MM.1S (cell line): ENCODE measurements at regions not wholly inside any gene's neighbourhood (a gene's known extent, or its start where the extent isn't known, plus 50 kb on each side); places are given as distances from the start of the nearest gene placed in this dataset.

Source experiments
- DNase-seq: peaks from one replicate; pipeline ENCODE4 v3.0.0-alpha.2; 2015
- H2AFZ ChIP-seq: fragments of 300-600 bp; sonication (generic); 2 replicates; pipeline ENCODE4 v1.6.0; 2016; ENCODE audit warnings: antibody characterized with exemption, low read length
- H3F3A ChIP-seq: fragments of 300-600 bp; sonication (generic); 2 replicates; pipeline ENCODE4 v1.6.1; 2016; ENCODE audit warnings: mild to moderate bottlenecking, antibody characterized with exemption, low read length, moderate library complexity, mixed read lengths; ENCODE audit not compliant: insufficient read depth
- H3K27ac ChIP-seq: fragments of 300-600 bp; sonication (generic); 2 replicates; pipeline ENCODE4 v1.5.1; 2016; ENCODE audit warnings: mild to moderate bottlenecking, low read length
- H3K27me3 ChIP-seq: fragments of 300-600 bp; sonication (generic); replicated peaks from 2 replicates; pipeline ENCODE4 v1.6.0; 2016; ENCODE audit warnings: low read length; ENCODE audit not compliant: insufficient read depth
- H3K36me3 ChIP-seq: fragments of 300-600 bp; sonication (generic); replicated peaks from 2 replicates; pipeline ENCODE4 v1.6.1; 2016; ENCODE audit warnings: mild to moderate bottlenecking, low read length, mixed read lengths; ENCODE audit not compliant: insufficient read depth
- H3K4me1 ChIP-seq: fragments of 300-600 bp; sonication (generic); 2 replicates; pipeline ENCODE4 v1.6.1; 2016; ENCODE audit warnings: low read length, mixed read lengths
- H3K4me2 ChIP-seq: fragments of 300-600 bp; sonication (generic); 2 replicates; pipeline ENCODE4 v1.6.0; 2016; ENCODE audit warnings: low read depth, low read length
- H3K4me3 ChIP-seq: fragments of 300-600 bp; sonication (generic); 2 replicates; pipeline ENCODE4 v1.5.1; 2016; ENCODE audit warnings: low read length, mixed read lengths
- H3K79me2 ChIP-seq: fragments of 300-600 bp; sonication (generic); 2 replicates; pipeline ENCODE4 v1.6.1; 2016; ENCODE audit warnings: mixed run types, low read length, mixed read lengths
- H3K9ac ChIP-seq: fragments of 300-600 bp; sonication (generic); 2 replicates; pipeline ENCODE4 v1.6.1; 2016; ENCODE audit warnings: low read length, mixed read lengths
- H3K9me2 ChIP-seq: fragments of 300-600 bp; sonication (generic); replicated peaks from 2 replicates; pipeline ENCODE4 v1.6.1; 2016; ENCODE audit warnings: mild to moderate bottlenecking, low read length, mixed read lengths; ENCODE audit not compliant: insufficient read depth
- H3K9me3 ChIP-seq: fragments of 300-600 bp; sonication (generic); replicated peaks from 2 replicates; pipeline ENCODE4 v1.6.1; 2016; ENCODE audit warnings: mild to moderate bottlenecking, low read length, mixed read lengths; ENCODE audit not compliant: insufficient read depth
- H4K20me1 ChIP-seq: fragments of 300-600 bp; sonication (generic); 2 replicates; pipeline ENCODE4 v1.6.1; 2016; ENCODE audit warnings: mild to moderate bottlenecking, low read length, moderate library complexity, mixed read lengths; ENCODE audit not compliant: insufficient read depth
- EZH2 ChIP-seq: fragments of 300-600 bp; sonication (generic); optimal IDR thresholded peaks from 2 replicates; pipeline ENCODE3; 2017; ENCODE audit warnings: low read depth, mild to moderate bottlenecking, antibody characterized with exemption, low read length, mixed read lengths
- EZH2phosphoT487 ChIP-seq: fragments of 300-600 bp; sonication (generic); IDR thresholded peaks from 2 replicates; pipeline ENCODE4 v1.6.1; 2018; ENCODE audit warnings: antibody characterized with exemption, low read length
- TF ChIP-seq, protein P1 (sequence below): fragments of 300-600 bp; sonication (generic); IDR thresholded peaks from 2 replicates; pipeline ENCODE4 v1.5.1; 2016; ENCODE audit warnings: antibody characterized with exemption, low read length, mixed read lengths

DNA sequence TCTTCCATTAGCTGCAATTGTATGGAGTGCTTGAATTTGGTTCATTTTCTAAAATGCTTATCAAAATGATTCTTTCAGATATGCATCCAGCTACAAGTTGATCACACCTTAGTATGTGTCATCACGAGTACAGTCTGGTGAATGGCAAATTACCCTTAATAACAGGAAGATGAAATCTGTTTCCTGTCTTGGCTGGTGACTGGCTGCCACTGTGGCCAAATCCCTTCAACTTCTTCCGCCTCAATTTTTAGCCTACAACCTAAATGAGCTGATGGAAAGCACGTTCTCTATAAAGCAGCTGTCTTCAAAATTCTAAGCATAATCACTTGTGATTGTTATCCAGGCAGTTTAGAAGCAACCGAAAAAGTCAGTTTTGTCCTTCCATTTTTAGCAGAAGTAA is 387.1 kb upstream of the NECTIN3 start:
- no peaks in the 10 kb centered on the region for H3K9me3 ChIP-seq
- H3K79me2 ChIP-seq, result no peaks in the 10 kb centered on the region
- no peak overlapping the region for H2AFZ ChIP-seq
- no peaks in the 10 kb centered on the region for H3K4me1 ChIP-seq
- no peaks in the 10 kb centered on the region for H4K20me1 ChIP-seq
- no peak overlapping the region for H3K27ac ChIP-seq
- TF ChIP-seq, protein P1, sequence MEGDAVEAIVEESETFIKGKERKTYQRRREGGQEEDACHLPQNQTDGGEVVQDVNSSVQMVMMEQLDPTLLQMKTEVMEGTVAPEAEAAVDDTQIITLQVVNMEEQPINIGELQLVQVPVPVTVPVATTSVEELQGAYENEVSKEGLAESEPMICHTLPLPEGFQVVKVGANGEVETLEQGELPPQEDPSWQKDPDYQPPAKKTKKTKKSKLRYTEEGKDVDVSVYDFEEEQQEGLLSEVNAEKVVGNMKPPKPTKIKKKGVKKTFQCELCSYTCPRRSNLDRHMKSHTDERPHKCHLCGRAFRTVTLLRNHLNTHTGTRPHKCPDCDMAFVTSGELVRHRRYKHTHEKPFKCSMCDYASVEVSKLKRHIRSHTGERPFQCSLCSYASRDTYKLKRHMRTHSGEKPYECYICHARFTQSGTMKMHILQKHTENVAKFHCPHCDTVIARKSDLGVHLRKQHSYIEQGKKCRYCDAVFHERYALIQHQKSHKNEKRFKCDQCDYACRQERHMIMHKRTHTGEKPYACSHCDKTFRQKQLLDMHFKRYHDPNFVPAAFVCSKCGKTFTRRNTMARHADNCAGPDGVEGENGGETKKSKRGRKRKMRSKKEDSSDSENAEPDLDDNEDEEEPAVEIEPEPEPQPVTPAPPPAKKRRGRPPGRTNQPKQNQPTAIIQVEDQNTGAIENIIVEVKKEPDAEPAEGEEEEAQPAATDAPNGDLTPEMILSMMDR, result no peak
- TF ChIP-seq EZH2 (no peak), EZH2phosphoT487 (no peak)
- H3K27me3 ChIP-seq, result no peaks in the 10 kb centered on the region
- no peak overlapping the region for H3K4me2 ChIP-seq
- no peak for DNase-seq
- H3K36me3 ChIP-seq, result no peaks in the 10 kb centered on the region
- H3K9ac ChIP-seq, result no peak overlapping the region
- no peaks in the 10 kb centered on the region for H3F3A ChIP-seq
- H3K4me3 ChIP-seq, result no peak overlapping the region
- H3K9me2 ChIP-seq, result no peaks in the 10 kb centered on the region

DNA sequence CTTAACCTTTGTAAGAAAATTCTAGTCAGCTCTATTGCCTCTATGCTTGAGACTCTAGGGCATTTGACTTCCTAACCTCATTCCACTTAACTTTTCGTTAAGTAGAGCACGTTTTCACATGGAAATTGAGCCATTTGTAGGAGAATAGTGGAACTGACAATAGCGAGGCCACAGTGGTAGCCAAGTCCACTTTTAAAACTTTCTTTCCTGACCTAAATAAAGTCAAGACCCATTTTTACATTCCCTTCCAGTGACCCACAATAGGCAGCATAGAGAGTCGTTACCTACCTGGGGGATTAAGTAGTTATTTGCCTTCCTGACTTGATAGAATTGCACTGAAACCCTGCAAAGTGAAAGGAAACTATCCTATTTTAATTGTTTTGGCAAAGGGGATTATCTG is 386.0 kb upstream of the NECTIN3 start:
- TF ChIP-seq EZH2phosphoT487 (no peak), EZH2 (no peak)
- TF ChIP-seq, protein P1, result no peak
- H3K27ac ChIP-seq, result no peak overlapping the region
- no peaks in the 10 kb centered on the region for H3K79me2 ChIP-seq
- H3K4me2 ChIP-seq, result no peak overlapping the region
- DNase-seq, result no peak
- no peaks in the 10 kb centered on the region for H3K36me3 ChIP-seq
- no peak overlapping the region for H2AFZ ChIP-seq
- no peak overlapping the region for H3K4me3 ChIP-seq
- H3K9me3 ChIP-seq, result no peaks in the 10 kb centered on the region
- H3F3A ChIP-seq, result no peaks in the 10 kb centered on the region
- no peaks in the 10 kb centered on the region for H3K27me3 ChIP-seq
- no peaks in the 10 kb centered on the region for H4K20me1 ChIP-seq
- H3K9me2 ChIP-seq, result no peaks in the 10 kb centered on the region
- H3K4me1 ChIP-seq, result no peaks in the 10 kb centered on the region
- H3K9ac ChIP-seq, result no peak overlapping the region

DNA sequence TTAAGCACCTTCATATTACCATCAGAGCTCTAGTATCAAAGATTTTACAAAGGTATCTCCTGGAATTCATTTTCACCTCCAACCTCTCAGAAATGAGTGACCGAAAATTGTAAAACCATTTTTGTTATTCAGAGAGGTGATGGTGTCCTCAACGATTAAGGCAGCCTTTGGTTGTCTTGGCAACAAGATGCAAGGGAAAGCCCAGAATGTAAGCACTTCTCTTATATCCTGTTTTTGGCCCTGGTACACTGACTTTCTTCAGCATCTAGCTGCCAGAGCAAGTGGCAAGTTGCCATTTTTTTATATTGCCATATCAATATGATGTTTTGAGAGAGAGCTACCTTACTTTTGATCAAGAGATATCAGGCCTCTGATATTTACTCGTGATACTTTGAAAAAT is 384.9 kb upstream of the NECTIN3 start:
- no peaks in the 10 kb centered on the region for H3K79me2 ChIP-seq
- DNase-seq, result no peak
- no peaks in the 10 kb centered on the region for H3K27me3 ChIP-seq
- no peaks in the 10 kb centered on the region for H3K9me2 ChIP-seq
- TF ChIP-seq, protein P1, result no peak
- TF ChIP-seq EZH2, result no peak
- TF ChIP-seq EZH2phosphoT487, result no peak
- H3K27ac ChIP-seq, result no peak overlapping the region
- no peaks in the 10 kb centered on the region for H3F3A ChIP-seq
- H3K4me1 ChIP-seq, result no peaks in the 10 kb centered on the region
- H3K4me3 ChIP-seq, result no peak overlapping the region
- H3K9me3 ChIP-seq, result no peaks in the 10 kb centered on the region
- no peak overlapping the region for H2AFZ ChIP-seq
- no peak overlapping the region for H3K4me2 ChIP-seq
- H4K20me1 ChIP-seq, result no peaks in the 10 kb centered on the region
- no peaks in the 10 kb centered on the region for H3K36me3 ChIP-seq
- no peak overlapping the region for H3K9ac ChIP-seq

DNA sequence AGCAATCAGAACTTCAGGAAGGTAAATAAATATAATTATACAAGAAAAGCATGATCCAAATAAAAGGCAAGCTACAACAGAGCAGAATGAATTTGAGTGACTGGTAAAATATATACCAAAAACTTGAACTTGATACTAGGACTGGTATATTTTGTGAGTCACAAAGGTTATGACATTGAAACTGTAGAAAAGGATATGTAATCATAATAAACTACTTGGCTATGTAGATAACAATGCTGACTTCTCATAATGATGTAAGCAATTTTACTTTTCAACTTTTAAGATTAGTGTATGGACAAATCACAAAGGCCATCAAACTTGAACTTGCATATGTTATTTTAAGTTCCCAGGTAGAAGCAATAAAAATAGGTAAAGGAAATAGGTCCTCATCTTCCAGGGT is 384.5 kb upstream of the NECTIN3 start:
- Histone ChIP-seq H3K79me2 (no peaks in the 10 kb centered on the region), H3K36me3 (no peaks in the 10 kb centered on the region), H3K4me3 (no peak overlapping the region), H4K20me1 (no peaks in the 10 kb centered on the region), H3K27me3 (no peaks in the 10 kb centered on the region), H2AFZ (no peak overlapping the region), H3K4me2 (no peak overlapping the region), H3K4me1 (no peaks in the 10 kb centered on the region), H3F3A (no peaks in the 10 kb centered on the region), H3K9ac (no peak overlapping the region), H3K9me3 (no peaks in the 10 kb centered on the region), H3K9me2 (no peaks in the 10 kb centered on the region), H3K27ac (no peak overlapping the region)
- no peak for TF ChIP-seq EZH2phosphoT487
- TF ChIP-seq, protein P1, result no peak
- no peak for TF ChIP-seq EZH2
- no peak for DNase-seq
